RWPE2 (cell line): ENCODE measurements at regions not wholly inside any gene's neighbourhood (a gene's known extent, or its start where the extent isn't known, plus 50 kb on each side); places are given as distances from the start of the nearest gene placed in this dataset.

Experiments
- ATAC-seq: fragments of 200-7000 bp; cut with Tn5 transposase; 3 replicates; pipeline ENCODE4 v1.9.1; 2021; ENCODE audit warnings: low read depth
- DNase-seq: peaks from one replicate; pipeline ENCODE4 v3.0.0-alpha.2; 2020; ENCODE audit warnings: low spot score
- H3K27ac ChIP-seq: fragments of 450-650 bp; 2 replicates; pipeline ENCODE4 v1.5.1; 2017; ENCODE audit warnings: mild to moderate bottlenecking; ENCODE audit not compliant: poor library complexity, severe bottlenecking
- H3K27me3 ChIP-seq: fragments of 250-450 bp; sonication (Bioruptor Pico); 2 replicates; pipeline ENCODE4 v1.5.1; 2021; ENCODE audit warnings: mild to moderate bottlenecking, moderate library complexity; ENCODE audit not compliant: insufficient read depth, poor library complexity, severe bottlenecking
- H3K36me3 ChIP-seq: fragments of 250-450 bp; sonication (Bioruptor Pico); 2 replicates; pipeline ENCODE4 v1.5.1; 2020; ENCODE audit warnings: low read depth, mild to moderate bottlenecking, moderate library complexity
- H3K4me1 ChIP-seq: fragments of 250-450 bp; sonication (Bioruptor Pico); 2 replicates; pipeline ENCODE4 v1.5.1; 2021; ENCODE audit warnings: mild to moderate bottlenecking, moderate library complexity; ENCODE audit not compliant: insufficient read depth, poor library complexity, severe bottlenecking
- H3K4me3 ChIP-seq: fragments of 250-450 bp; sonication (Bioruptor Pico); 2 replicates; pipeline ENCODE4 v1.5.1; 2021; ENCODE audit warnings: mild to moderate bottlenecking, moderate library complexity; ENCODE audit not compliant: severe bottlenecking
- H3K9me3 ChIP-seq: fragments of 250-450 bp; sonication (Bioruptor Pico); 2 replicates; pipeline ENCODE4 v1.5.1; 2021; ENCODE audit warnings: mild to moderate bottlenecking, moderate library complexity; ENCODE audit not compliant: severe bottlenecking
- TF ChIP-seq, protein P1 (sequence below): fragments of 450-650 bp; IDR thresholded peaks from one replicate; pipeline ENCODE4 v1.5.1; 2017; ENCODE audit warnings: mild to moderate bottlenecking, moderate library complexity; ENCODE audit not compliant: poor library complexity, severe bottlenecking

DNA sequence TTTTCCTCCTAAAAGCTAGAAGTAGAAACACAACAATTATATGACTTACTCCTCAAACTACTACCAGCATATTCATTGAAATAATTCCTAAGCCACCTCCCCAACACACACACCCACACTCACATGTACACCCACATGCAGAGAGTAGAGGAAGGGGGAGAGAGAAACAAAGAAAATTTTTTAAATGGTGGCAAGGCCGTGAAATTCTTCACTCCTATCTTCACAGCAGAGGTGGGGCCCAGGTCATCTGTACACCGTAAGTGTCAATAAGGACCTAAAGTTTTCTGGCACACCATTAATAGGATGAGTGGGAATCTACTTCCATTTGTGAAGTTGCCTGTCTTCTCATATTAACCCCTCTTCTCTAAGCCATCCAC is 73.9 kb upstream of the EGLN3 start:
- no peak overlapping the region for H3K4me3 ChIP-seq
- no peak for DNase-seq
- ATAC-seq: no peak

DNA sequence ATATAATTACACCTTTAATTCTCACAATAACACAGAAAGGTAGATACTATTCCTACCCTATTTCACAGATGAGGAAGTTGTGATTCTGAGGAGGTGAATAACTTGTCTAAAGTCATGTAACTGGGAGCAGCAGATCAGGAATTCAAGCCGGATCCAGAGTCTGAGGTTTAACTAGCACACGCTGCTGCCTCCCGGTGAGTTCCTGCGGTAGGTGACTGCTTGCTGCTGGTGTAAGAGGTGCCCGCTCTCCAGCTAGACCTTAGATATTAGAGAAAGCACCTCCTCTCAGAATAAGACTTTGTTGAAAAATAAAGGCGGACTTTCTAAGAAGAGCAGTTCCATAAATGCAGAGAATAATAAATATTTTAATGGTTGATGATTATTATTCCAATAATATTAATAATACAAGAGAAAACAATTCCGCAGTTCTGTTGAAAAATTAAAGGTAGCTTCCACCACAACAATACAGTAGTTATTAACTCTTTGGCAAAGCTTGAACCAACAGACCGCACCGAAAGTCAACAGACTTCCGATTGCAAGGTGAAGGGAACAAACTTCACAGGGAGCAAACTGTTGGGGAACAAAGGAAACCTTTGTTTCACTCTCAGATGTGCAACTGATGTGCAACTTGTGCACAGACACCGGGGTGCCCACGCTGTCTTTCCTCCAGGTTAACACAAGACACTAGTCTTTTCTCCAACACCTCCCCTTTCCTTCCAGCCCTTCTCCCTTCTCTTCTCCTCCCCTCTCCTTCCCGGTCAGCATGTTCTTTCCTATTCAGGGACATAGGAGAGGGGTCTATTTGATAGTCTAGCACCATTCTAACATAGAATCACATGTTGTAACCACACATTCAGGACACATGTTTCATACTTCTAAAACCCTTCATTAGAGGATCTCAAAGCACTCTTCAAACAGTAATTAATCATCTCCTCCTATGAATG is 73.2 kb upstream of the EGLN3 start:
- Histone ChIP-seq H3K27me3 (no peaks in the 10 kb centered on the region), H3K4me1 (no peaks in the 10 kb centered on the region), H3K4me3 (no peak overlapping the region), H3K9me3 (no peaks in the 10 kb centered on the region), H3K27ac (no peak overlapping the region), H3K36me3 (no peaks in the 10 kb centered on the region)
- TF ChIP-seq, protein P1, sequence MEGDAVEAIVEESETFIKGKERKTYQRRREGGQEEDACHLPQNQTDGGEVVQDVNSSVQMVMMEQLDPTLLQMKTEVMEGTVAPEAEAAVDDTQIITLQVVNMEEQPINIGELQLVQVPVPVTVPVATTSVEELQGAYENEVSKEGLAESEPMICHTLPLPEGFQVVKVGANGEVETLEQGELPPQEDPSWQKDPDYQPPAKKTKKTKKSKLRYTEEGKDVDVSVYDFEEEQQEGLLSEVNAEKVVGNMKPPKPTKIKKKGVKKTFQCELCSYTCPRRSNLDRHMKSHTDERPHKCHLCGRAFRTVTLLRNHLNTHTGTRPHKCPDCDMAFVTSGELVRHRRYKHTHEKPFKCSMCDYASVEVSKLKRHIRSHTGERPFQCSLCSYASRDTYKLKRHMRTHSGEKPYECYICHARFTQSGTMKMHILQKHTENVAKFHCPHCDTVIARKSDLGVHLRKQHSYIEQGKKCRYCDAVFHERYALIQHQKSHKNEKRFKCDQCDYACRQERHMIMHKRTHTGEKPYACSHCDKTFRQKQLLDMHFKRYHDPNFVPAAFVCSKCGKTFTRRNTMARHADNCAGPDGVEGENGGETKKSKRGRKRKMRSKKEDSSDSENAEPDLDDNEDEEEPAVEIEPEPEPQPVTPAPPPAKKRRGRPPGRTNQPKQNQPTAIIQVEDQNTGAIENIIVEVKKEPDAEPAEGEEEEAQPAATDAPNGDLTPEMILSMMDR: no peak
- ATAC-seq: no peak
- DNase-seq: no peak

More for the DNA sequence above, 73.9 kb upstream of the EGLN3 start:
- Histone ChIP-seq H3K9me3 (no peaks in the 10 kb centered on the region), H3K4me1 (no peaks in the 10 kb centered on the region), H3K27ac (no peak overlapping the region), H3K36me3 (no peaks in the 10 kb centered on the region), H3K27me3 (no peaks in the 10 kb centered on the region)
- TF ChIP-seq, protein P1: no peak

DNA sequence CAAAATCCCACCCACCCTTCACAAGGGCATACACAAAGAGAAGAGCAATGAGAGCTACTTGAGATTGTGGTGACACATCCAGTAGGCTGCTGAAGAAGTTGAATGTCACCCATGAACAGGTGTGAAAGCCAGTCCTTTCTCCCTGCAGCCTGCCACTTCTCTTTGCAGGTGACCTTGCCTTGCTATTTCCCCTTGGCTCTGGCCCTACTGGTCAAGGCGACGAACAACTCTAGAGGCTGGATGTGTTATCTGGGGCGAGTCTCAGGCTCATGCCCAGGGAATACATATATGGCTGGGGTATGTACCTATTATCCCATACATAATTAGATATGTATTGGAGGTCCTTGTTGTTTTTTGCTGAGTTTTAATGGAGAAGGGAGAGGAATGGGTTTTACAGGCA is 70.2 kb upstream of the EGLN3 start:
- no peaks in the 10 kb centered on the region for H3K9me3 ChIP-seq
- TF ChIP-seq, protein P1: no peak
- H3K27me3 ChIP-seq: no peaks in the 10 kb centered on the region
- H3K36me3 ChIP-seq: no peaks in the 10 kb centered on the region
- no peak for ATAC-seq
- no peak for DNase-seq
- H3K27ac ChIP-seq: no peak overlapping the region
- H3K4me3 ChIP-seq: no peak overlapping the region
- H3K4me1 ChIP-seq: no peaks in the 10 kb centered on the region

DNA sequence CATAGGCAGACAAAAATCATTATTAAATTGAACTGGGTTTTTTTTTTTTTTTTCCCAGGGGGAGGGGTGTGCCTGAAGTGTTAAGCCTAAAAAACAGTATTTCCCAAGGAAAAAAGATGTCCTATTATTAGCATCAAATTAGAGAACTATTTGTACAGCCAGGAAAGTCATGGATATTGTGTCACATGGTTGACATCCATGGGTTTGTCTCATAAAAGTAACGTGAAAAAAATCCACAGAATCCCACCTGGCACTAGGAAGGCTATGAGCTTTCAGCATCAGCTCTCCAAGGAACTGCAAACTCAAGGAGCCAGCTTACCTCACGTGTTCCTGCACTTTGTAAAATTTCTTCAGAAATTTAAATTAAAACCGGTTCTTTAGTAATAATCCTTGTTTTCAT is 69.1 kb upstream of the EGLN3 start:
- H3K27ac ChIP-seq: no peak overlapping the region
- H3K4me1 ChIP-seq: no peaks in the 10 kb centered on the region
- ATAC-seq (no peak), DNase-seq (no peak)
- no peak overlapping the region for H3K4me3 ChIP-seq
- TF ChIP-seq, protein P1: no peak
- H3K27me3 ChIP-seq: no peaks in the 10 kb centered on the region
- no peaks in the 10 kb centered on the region for H3K36me3 ChIP-seq
- H3K9me3 ChIP-seq: no peaks in the 10 kb centered on the region
